ENCODE measurements at regions not wholly inside any gene's neighbourhood (a gene's known extent, or its start where the extent isn't known, plus 50 kb on each side); places are given as distances from the start of the nearest gene placed in this dataset.

- no peak for TF ChIP-seq CTCF (IDR thresholded peaks at IDR 0.05; ENCODE audit: unreplicated experiment in 3 of 3)
- no peak overlapping the region for H3K27ac Mint-ChIP-seq
- no peaks in the 10 kb centered on the region for H3K4me1 Mint-ChIP-seq
- H3K4me3 Mint-ChIP-seq: no peak overlapping the region
- no peaks in the 10 kb centered on the region for H3K9me3 Mint-ChIP-seq
- no peaks in the 10 kb centered on the region for H3K36me3 Mint-ChIP-seq (ENCODE audit: low read depth)
- H3K27me3 Mint-ChIP-seq (ENCODE audit: low read depth): peaks cover 3% of the 10 kb centered on the region
Measured at GRCh38 chr15:53256457-53256856, 466.3 kb upstream of the ONECUT1 start.

GRCh38 chr15:53256043-53256442, 465.9 kb upstream of the ONECUT1 start:
- peaks cover 3% of the 10 kb centered on the region for H3K27me3 Mint-ChIP-seq (ENCODE audit: low read depth)
- TF ChIP-seq CTCF (IDR thresholded peaks at IDR 0.05; ENCODE audit: unreplicated experiment in 3 of 3): no peak
- no peaks in the 10 kb centered on the region for H3K4me1 Mint-ChIP-seq

GRCh38 chr15:53251996-53252395, 461.9 kb upstream of the ONECUT1 start:
- no peak overlapping the region for H3K4me3 Mint-ChIP-seq
- TF ChIP-seq CTCF (IDR thresholded peaks at IDR 0.05; ENCODE audit: unreplicated experiment in 3 of 3): no peak
- H3K27me3 Mint-ChIP-seq (ENCODE audit: low read depth): peaks cover 4% of the 10 kb centered on the region

More at GRCh38 chr15:53256043-53256442, 465.9 kb upstream of the ONECUT1 start:
- H3K4me3 Mint-ChIP-seq: no peak overlapping the region
- H3K36me3 Mint-ChIP-seq (ENCODE audit: low read depth): no peaks in the 10 kb centered on the region
- no peaks in the 10 kb centered on the region for H3K9me3 Mint-ChIP-seq
- no peak overlapping the region for H3K27ac Mint-ChIP-seq

GRCh38 chr15:53251523-53251922, 461.4 kb upstream of the ONECUT1 start:
- no peaks in the 10 kb centered on the region for H3K4me1 Mint-ChIP-seq
- TF ChIP-seq CTCF (IDR thresholded peaks at IDR 0.05; ENCODE audit: unreplicated experiment in 3 of 3): no peak
- no peaks in the 10 kb centered on the region for H3K36me3 Mint-ChIP-seq (ENCODE audit: low read depth)
- H3K27me3 Mint-ChIP-seq (ENCODE audit: low read depth): peaks cover 4% of the 10 kb centered on the region
- no peaks in the 10 kb centered on the region for H3K9me3 Mint-ChIP-seq
- H3K27ac Mint-ChIP-seq: no peak overlapping the region
- no peak overlapping the region for H3K4me3 Mint-ChIP-seq

More at GRCh38 chr15:53251996-53252395, 461.9 kb upstream of the ONECUT1 start:
- H3K36me3 Mint-ChIP-seq (ENCODE audit: low read depth): no peaks in the 10 kb centered on the region
- no peak overlapping the region for H3K27ac Mint-ChIP-seq
- H3K9me3 Mint-ChIP-seq: no peaks in the 10 kb centered on the region
- H3K4me1 Mint-ChIP-seq: no peaks in the 10 kb centered on the region

- no peaks in the 10 kb centered on the region for H3K36me3 Mint-ChIP-seq (ENCODE audit: low read depth)
Measured at GRCh38 chr15:53247041-53247708, 457.0 kb upstream of the ONECUT1 start.

More at GRCh38 chr15:53247041-53247708, 457.0 kb upstream of the ONECUT1 start:
- no peak for TF ChIP-seq CTCF (IDR thresholded peaks at IDR 0.05; ENCODE audit: unreplicated experiment in 3 of 3)
- no peak overlapping the region for H3K4me3 Mint-ChIP-seq
- no peaks in the 10 kb centered on the region for H3K4me1 Mint-ChIP-seq
- peaks cover 9% of the 10 kb centered on the region for H3K27me3 Mint-ChIP-seq (ENCODE audit: low read depth)
- no peaks in the 10 kb centered on the region for H3K9me3 Mint-ChIP-seq
- no peak overlapping the region for H3K27ac Mint-ChIP-seq

All from nephron (organoid).